ENCODE measurements at regions not wholly inside any gene's neighbourhood (a gene's known extent, or its start where the extent isn't known, plus 50 kb on each side); places are given as distances from the start of the nearest gene placed in this dataset.

DNA sequence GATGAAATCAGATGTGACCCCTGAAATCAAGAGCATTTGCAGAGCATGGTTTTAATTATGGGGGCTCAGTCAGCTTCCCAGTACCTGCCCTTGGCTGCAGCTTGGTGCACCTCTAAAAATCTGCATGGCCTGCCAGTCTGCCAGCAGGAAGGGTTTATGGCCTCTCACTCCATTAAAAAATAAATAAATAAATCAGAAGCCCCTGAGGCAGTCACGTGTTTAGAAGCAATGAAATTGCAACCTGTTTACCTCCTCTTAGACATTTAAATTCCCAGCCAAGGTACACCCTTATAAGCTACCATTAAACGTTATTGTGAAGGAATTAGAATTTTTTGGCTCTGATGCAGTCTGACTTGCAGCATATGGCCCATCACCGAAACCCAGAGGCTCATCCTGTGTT lies 114.0 kb upstream of the LDB2 start:
- no peaks in the 10 kb centered on the region for H3K4me1 ChIP-seq (ENCODE audit: control insufficient read depth, extremely low read depth, insufficient read depth, low read length)
- no peak for TF ChIP-seq EZH2 (IDR thresholded peaks at IDR 0.05; ENCODE audit: low read length)
- TF ChIP-seq CTCF (optimal IDR thresholded peaks at IDR 0.05 in 1 of 3, IDR thresholded peaks at IDR 0.05 in 1 of 3, conservative IDR thresholded peaks at IDR 0.05 in 1 of 3; ENCODE audit: extremely low read depth in 1 of 3, insufficient read depth in 2 of 3, low read length in 3 of 3): no peak
- dilution Hi-C loops (cut with MboI; ENCODE audit: extremely low pct_ligation_motif_present, low sequenced_read_pairs): no loop called here
- DNase-seq (ENCODE audit: low read depth, low spot score): no peak
- H4K20me1 ChIP-seq (ENCODE audit: control insufficient read depth, extremely low read depth, insufficient read depth, low read length): no peaks in the 10 kb centered on the region
- H3K9me1 ChIP-seq (ENCODE audit: control insufficient read depth, extremely low read depth, insufficient read depth, low read length): no peaks in the 10 kb centered on the region
- FAIRE-seq: no peak
- H3K27ac ChIP-seq (ENCODE audit: control insufficient read depth, insufficient read depth, low read length): no peak overlapping the region
- H3K9ac ChIP-seq (ENCODE audit: control insufficient read depth, extremely low read depth, insufficient read depth, low read length): no peak overlapping the region
- H3K79me2 ChIP-seq (ENCODE audit: control insufficient read depth, insufficient read depth, low read length): no peaks in the 10 kb centered on the region
- H3K9me3 ChIP-seq (ENCODE audit: control insufficient read depth, low read depth, low read length): no peaks in the 10 kb centered on the region
- H3K4me2 ChIP-seq (ENCODE audit: control insufficient read depth, extremely low read depth, insufficient read depth, low read depth, low read length): no peak overlapping the region
- no peaks in the 10 kb centered on the region for H3K27me3 ChIP-seq (ENCODE audit: control insufficient read depth, extremely low read depth, insufficient read depth, low read length)
- no peaks in the 10 kb centered on the region for H3K36me3 ChIP-seq (ENCODE audit: control insufficient read depth in 2 of 2, extremely low read depth in 1 of 2, insufficient read depth in 2 of 2, low read length in 2 of 2)
- no peak overlapping the region for H3K4me3 ChIP-seq (ENCODE audit: control insufficient read depth in 2 of 3, extremely low read depth in 1 of 3, insufficient read depth in 2 of 3, low read depth in 1 of 3, low read length in 3 of 3)
- no peak overlapping the region for H2AFZ ChIP-seq (ENCODE audit: control insufficient read depth, low read length)

GRCh38 chr4:17010426-17011087 lies 112.1 kb upstream of the LDB2 start:
- Histone ChIP-seq H3K27me3 (ENCODE audit: control insufficient read depth, extremely low read depth, insufficient read depth, low read length) (no peaks in the 10 kb centered on the region), H2AFZ (ENCODE audit: control insufficient read depth, low read length) (no peak overlapping the region), H3K4me1 (ENCODE audit: control insufficient read depth, extremely low read depth, insufficient read depth, low read length) (no peaks in the 10 kb centered on the region), H3K9me1 (ENCODE audit: control insufficient read depth, extremely low read depth, insufficient read depth, low read length) (no peaks in the 10 kb centered on the region), H3K4me2 (ENCODE audit: control insufficient read depth, extremely low read depth, insufficient read depth, low read depth, low read length) (no peak overlapping the region), H3K9me3 (ENCODE audit: control insufficient read depth, low read depth, low read length) (no peaks in the 10 kb centered on the region), H3K4me3 (ENCODE audit: control insufficient read depth in 2 of 3, extremely low read depth in 1 of 3, insufficient read depth in 2 of 3, low read depth in 1 of 3, low read length in 3 of 3) (no peak overlapping the region), H3K9ac (ENCODE audit: control insufficient read depth, extremely low read depth, insufficient read depth, low read length) (no peak overlapping the region), H4K20me1 (ENCODE audit: control insufficient read depth, extremely low read depth, insufficient read depth, low read length) (no peaks in the 10 kb centered on the region), H3K36me3 (ENCODE audit: control insufficient read depth in 2 of 2, extremely low read depth in 1 of 2, insufficient read depth in 2 of 2, low read length in 2 of 2) (no peaks in the 10 kb centered on the region), H3K79me2 (ENCODE audit: control insufficient read depth, insufficient read depth, low read length) (no peaks in the 10 kb centered on the region), H3K27ac (ENCODE audit: control insufficient read depth, insufficient read depth, low read length) (no peak overlapping the region)
- no peak for TF ChIP-seq CTCF (optimal IDR thresholded peaks at IDR 0.05 in 1 of 3, IDR thresholded peaks at IDR 0.05 in 1 of 3, conservative IDR thresholded peaks at IDR 0.05 in 1 of 3; ENCODE audit: extremely low read depth in 1 of 3, insufficient read depth in 2 of 3, low read length in 3 of 3)
- TF ChIP-seq EZH2 (IDR thresholded peaks at IDR 0.05; ENCODE audit: low read length): no peak
- FAIRE-seq (no peak), DNase-seq (ENCODE audit: low read depth, low spot score) (no peak)
- dilution Hi-C loops (cut with MboI; ENCODE audit: extremely low pct_ligation_motif_present, low sequenced_read_pairs): no loop called here

All from keratinocyte (primary cell).